Stimulated activated CD4-positive, alpha-beta T cell treated with anti-CD3 and anti-CD28 coated beads, TNF-alpha, amount 100 ng/mL, for 48 hours (primary cell): ENCODE measurements at regions not wholly inside any gene's neighbourhood (a gene's known extent, or its start where the extent isn't known, plus 50 kb on each side); places are given as distances from the start of the nearest gene placed in this dataset.

Experiments
- DNase-seq, 3 donors: peaks; one replicate each; pipeline ENCODE4 v3.0.0-alpha.2; 2020; ENCODE audit warnings: low read depth in 3 of 3

DNA sequence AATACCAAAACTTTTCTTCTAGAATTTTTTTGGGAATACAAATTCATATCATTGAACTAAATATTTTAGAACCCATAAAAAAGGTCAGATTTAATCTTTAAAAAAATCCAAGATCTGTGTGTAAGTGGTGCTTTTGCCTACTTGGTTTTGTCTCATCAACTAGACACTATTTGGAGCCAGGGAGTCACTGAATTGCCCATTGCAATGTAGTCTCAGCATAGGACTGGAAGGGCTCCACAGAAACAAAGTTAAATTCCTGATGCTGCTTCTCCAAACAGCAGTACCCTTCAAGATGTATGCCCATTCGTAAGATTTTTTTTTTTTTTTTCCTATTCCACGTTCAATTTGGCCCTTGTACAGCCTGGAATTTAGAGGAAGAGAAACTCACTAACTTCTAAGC lies 208.0 kb upstream of the MPDZ start:
- no peak for DNase-seq

DNA sequence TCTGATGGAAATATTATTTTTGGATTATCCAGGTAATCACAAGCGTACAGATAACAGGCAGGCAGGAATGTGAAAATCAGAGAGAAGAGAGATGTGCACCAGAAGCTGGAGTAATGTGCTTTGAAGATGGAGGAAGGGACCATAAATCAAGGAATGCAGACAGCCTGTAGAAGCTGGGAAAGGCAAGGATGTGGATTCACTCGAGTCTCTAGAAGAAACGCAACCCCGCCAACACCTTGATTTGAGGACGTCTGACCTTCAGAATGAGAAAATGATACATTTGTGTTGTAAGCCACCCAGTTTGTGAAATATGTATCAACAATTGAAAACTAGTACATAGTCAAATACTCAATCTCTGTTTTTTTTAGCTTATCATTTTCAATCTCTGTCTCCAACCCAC lies 207.6 kb upstream of the MPDZ start:
- DNase-seq, result no peak

DNA sequence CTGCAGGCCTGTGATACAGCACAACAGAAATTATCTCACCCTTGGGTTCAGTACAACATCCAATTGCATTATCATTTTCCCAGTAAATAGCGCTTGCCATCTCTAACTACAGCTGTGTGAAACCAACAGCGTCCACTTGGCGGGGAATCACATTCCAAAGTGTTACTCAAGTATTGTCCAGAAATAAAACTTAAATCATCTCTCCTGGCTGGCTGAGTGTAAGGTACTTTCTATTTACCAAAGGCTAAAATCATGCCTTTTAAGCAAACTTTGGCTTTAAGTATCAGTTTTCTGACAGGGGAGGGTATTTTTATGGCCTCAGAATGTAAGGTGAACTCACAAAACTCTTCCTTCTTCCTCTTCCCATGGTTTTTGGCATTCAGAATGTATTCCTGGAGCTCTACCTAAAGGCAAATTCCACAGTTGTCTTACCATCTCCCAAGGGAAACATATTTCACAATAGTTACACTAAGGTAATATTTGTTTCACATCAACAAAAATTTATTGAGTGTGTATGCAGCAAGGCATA lies 205.6 kb upstream of the MPDZ start:
- no peak for DNase-seq

DNA sequence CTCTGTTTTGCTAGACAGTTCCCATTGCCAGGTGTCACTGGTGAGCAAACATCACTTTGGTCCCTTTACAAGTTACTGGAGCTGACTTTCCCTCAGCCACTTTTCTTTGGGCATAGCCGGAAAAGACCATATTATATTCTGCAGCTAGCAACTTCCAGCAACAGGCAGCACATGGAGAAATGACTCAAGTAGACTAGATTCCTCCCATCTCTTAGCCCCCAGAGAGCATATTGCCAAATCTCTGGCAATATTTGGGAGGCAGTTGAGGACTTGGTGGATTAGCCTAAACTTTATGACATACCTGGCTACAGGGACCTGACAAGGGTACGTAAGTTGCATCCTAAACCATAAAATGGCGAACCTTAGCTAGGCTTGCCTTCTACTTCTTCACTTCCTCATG lies 204.7 kb upstream of the MPDZ start:
- no peak for DNase-seq

DNA sequence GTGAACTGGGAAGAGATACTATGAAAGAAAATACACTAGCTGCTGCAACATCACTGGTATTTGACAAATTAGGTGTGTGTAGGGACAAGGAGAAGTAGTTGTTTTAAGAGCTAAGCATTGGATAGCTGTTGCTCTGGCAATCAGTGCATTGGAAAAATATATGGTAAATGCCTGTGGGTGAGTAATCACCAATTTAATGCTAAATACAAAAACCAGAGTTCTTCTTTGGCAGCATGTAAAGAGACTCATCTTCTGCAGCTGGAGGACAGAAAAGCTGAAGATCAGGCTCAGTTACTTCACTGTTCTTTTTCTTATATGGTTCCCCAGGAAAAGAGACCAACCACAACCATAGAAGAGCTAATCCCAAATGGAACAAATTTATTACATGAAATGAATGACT lies 201.8 kb upstream of the MPDZ start:
- DNase-seq, result no peak

DNA sequence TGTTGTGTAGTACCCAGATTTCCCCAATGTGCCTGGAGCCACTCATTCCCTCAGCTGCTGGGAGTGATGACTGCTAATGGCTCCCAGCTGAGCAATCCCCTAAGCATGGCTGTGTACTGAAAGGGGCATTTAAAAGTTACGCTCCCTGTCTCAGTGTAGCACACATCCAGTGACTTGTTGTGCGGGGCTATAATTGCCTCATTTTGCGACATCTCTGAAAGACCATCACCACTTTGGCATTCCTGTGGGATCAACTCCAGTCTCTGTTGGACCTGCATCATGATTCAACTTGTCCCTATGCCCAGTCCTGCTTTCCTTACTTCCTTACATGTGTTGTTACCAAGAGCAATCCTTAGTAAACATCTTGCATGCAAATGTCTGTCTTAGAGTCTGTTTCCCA lies 201.2 kb upstream of the MPDZ start:
- no peak for DNase-seq

DNA sequence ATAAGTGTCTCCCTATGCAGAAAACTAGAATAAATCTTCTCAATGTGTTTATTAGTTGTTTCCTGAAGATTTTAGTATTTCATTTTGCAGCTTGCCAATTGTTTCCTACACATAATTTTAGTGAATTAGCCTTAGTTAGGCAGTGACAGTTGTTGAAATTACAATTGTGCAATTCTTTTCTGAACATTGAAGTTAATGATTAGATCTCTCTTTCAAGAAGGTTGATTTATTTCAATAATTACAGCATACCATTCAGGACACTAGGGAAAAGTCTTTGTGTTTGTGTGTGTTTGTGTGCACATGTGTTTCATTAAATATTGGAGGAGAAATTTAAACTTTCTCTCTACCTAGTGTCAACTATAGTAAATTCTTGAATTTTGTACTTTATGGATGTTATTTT lies 199.6 kb upstream of the MPDZ start:
- DNase-seq, result no peak

DNA sequence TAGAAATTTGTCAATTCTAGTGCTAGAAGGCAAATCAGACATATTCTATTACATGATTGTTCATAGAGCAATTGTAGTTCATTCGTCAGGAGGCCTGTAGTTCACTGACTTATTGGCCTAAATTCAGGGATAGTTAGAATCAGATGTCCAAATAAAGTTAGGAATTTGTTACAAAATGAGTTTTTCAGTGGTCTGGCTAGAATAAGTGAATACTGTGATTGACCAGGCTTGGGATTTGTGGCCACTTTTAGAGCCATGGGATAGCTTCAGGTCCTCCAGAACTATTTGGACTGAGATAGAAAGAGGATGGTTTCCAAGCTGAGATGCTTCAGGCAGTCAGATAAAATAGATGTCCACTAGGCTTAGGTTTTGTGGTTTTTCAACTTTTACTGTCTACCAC lies 199.1 kb upstream of the MPDZ start:
- DNase-seq, result no peak

DNA sequence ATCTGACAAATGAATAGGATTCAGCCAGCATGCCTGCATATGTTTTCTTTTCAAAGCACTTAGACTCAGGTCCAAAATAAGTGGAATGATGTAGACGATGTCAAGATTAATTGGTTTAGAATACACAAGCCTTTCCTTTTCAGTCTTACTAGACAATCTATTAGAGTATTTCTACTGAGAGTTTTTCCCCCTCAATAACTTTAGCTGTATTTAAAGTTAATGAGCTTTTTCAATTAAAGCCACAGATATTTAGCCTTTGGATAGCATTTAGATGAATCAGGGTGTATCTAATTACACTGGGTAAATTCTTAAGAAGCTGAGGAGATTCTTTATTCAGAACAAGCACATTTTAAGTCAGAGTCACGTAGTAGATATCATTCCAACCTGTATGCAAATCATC lies 198.7 kb upstream of the MPDZ start:
- DNase-seq, result no peak

DNA sequence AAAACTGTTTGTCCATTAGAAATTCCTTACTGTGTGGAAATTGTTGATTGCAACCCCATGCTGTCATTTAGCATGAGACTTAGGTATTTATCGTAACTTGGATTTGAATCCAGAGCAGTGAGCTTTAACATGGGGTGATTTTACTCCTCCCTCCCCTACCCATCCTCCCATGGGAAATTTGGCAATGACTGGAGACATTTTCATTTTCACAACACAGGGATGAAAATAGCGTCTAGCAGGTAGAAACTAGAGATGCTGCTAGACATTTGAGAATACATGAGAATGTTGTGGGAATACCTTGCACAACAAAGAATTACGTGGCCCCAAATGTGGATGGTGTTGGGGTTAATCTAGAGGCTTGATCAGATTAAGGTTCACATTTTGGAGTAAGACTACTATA lies 191.3 kb upstream of the MPDZ start:
- DNase-seq, result no peak

DNA sequence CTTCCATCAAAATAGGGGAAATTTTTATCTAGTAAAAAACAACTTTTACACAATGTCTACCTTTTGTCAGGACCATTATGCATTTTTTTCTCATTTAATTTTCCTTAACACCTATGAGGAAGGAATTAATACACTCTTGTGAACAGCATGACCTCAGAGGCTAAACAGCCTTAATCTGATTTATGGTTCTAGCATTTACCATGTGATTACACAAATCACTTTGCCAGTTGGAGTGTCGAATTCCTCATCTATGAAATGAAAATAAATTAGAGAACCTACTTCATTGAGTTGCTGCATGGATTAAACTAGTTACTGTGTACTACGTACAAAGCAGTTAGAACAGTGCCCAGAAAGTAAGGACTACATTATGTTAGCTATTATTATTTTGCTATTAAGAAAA lies 187.7 kb upstream of the MPDZ start:
- DNase-seq, result no peak

DNA sequence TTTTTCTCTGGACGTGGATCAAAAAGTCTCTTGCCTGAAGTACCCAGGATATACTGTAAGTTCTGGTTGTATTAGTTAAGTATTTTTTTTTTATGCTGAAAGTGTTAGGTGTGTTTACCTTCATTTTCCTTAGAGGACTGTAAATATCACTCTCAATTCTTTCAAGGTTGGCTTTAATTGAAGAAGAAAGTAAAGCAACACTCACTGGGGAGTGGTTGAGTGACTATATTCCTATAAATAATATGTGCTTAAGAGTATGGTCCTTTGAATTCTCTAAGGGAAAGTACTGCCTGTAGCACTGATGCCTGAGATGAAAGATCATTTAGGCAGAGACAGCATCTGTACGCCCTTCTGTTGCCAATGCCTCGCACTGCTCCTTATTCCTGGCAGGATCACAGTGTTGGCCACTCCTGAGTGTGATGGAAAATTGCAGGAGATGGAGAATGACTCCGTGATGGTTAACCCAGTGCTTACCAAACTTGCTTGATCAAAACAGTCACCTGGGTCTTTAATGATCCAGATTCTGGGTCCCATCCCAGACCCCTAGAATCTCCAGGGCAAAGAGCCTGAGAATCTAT lies 182.0 kb upstream of the MPDZ start:
- DNase-seq, result no peak

DNA sequence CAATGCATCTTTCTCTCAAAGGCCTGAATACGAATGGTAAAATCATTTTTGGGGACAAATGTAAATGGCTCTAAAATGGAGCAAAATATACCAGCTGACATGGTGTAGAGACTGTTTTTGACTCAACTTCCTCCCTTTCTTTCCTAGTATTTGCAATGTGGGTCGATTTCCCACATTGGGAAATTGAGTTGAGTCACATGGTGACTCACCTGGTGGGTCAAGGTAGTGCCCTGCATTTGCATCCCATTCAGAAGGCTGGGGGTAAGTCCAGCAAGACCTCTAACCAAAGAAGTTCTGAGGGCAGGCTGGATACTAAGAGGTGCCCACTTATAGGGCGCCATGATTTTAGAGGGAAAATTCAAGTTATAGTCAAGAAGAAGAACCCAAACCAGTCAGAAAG lies 179.6 kb upstream of the MPDZ start:
- no peak for DNase-seq

DNA sequence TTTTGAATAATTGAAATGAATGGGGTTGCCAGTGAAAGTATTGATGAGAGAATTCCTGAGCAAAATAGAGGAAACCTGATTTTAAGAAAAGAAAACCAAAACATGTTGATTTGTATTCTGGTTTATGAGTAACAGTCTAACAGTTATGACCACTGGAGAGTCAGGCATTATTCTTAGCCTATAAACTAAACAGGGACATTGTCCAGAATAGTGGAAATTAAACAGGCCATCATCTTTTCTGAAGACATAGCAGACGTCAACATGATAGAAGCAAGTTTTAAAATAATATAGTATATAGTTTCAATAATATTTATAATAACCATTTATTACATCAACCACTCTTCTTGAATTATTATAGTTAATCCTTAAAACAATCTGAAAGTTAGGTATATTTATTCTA lies 178.3 kb upstream of the MPDZ start:
- DNase-seq, result no peak

DNA sequence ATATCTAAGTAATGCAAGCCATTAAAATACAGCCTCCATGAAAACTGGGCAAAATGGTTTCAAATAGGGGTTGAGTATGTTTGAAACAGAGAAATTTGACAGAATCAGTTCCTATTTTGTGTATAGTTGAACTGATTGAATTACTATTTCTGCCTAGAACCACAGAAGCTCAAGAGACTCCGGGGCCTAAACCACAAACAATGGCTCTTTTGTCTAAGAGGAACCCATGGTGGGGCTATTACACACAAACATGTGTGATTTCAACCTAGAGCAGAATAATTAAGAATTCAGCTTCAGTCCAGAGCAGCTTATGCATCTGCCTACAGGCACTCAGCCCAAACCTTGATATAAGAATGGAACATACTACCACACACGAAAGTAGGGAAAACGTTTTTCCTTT lies 171.2 kb upstream of the MPDZ start:
- no peak for DNase-seq

DNA sequence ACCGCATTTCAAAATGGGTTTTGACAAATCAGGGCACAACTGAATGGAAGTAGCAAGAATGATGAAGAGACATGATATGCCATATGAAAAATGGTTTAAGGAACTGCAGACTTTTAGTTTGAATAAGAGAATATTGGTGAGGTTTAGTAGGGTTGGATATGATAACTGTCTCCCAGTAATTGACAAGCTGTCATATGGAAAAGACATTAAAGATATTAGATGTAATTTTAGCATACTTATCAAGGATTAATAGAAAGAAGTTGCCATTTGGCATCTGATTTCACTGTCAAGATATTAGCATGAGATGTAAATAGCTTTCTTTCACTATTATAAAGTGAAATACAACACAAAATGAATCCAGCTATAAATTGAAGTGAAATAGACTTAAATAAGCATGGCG lies 169.0 kb upstream of the MPDZ start:
- DNase-seq, result no peak

DNA sequence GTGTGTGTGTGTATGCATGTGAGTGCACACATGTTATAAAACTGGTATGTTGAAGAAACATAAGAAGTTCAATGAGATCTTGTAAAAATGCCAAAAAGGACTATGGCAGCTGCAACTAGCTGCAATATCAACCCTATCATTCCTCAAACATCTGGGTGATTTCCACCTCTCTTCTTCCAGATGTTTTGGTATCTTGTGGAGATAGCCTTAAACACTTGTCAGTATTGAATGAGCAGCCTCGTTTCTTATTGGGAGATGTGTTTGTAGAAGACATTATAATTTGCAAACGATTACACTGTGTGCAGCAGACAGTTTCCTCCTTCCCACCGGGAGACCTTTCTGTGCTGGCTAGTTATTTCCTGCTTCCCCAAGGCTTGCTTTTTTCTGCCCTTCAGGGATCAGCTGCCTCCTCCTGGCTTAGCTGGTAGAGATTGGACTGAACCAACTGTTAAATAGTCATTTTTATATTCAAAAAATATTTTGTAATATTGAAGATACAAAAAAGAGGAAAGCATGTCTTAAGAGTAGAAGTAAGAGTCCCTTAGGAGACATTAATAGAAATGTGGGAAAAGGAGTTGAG lies 168.4 kb upstream of the MPDZ start:
- no peak for DNase-seq

DNA sequence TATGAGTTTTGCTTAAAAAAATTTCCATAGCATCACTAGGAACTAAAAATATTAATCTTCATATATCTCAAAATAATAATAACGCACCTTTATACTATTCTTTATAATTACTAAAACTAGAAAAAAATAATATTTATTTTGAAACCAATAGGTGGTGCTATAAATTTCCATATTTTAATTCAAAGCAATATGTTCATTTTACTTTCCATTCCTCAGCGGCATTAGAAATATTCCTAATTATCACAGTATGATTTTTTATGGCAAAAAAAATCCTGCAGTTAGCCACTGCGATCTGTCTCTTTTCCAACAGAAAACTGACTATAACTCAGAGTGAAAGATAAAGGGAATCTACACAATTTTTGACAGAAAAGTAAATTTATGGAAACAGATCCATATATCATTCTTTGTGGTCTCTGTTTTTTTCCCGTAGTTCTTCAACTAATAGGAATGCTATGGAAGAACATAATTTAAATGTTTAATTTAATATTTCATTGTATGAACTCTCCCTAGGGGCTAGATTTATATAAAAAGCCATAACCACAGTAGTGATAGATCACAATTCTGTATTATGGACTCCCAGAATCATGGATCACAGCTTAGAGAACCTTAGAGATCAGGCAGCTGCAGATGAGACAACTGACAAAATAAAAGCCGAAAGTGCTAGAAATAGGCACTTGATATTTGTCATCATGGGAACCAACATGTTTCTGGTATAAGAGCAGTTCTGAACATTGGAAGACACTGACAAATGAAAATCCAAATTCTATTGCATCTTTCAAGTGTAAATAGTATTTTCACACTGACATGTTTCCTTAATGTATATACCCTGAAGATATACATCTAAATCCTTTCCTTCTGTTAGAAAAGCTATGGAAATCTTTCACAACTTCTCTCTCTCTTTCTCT lies 167.7 kb upstream of the MPDZ start:
- DNase-seq, result no peak

DNA sequence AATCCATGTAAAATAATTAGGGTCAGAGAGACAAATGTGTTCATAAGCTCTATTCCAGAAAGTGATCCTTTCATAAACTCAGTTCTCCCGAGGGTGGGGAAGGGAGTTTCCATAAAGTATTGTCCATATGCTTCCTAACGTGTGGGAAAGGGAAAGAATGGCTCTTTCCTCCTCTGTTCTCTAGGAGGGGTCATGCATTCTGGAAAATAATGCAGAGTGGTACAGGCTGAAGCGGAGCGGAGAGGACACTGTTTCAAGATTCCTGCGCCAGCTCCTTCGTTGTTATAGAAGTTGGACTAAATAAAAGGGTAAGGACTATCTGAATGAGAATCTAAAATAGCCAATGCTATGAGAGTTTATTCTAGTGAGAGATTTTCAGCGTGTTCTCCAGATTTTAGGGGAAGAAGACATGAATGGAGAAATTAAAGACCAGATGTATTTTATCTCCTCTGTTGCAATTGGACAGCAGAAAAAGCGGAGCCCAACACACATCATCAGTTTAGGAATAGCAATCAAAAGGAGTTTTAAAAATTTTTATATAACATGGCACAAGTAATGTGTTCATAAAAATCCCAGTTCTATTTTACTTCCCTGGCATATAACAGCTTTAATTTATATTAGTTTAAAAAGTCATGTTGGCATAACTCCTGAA lies 166.9 kb upstream of the MPDZ start:
- DNase-seq, result no peak

DNA sequence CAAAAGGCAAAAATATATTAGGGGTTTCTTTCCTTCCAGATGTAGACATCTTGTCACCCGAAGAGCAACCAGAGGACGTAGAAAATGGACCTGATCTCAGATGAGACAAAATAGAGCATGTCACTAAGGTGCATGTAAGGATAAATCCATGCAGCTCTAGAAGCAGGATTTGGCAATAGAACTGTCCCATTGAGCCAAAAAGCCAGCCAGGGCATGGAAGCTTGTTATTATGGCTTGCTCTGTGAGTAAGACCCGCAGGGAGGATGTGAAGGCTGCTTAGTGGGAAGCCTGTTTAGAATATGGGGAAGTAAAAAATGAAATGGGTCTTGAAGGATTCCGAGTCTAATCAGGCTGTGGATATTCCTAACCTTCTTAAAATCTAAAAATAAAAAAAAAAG lies 165.6 kb upstream of the MPDZ start:
- no peak for DNase-seq

DNA sequence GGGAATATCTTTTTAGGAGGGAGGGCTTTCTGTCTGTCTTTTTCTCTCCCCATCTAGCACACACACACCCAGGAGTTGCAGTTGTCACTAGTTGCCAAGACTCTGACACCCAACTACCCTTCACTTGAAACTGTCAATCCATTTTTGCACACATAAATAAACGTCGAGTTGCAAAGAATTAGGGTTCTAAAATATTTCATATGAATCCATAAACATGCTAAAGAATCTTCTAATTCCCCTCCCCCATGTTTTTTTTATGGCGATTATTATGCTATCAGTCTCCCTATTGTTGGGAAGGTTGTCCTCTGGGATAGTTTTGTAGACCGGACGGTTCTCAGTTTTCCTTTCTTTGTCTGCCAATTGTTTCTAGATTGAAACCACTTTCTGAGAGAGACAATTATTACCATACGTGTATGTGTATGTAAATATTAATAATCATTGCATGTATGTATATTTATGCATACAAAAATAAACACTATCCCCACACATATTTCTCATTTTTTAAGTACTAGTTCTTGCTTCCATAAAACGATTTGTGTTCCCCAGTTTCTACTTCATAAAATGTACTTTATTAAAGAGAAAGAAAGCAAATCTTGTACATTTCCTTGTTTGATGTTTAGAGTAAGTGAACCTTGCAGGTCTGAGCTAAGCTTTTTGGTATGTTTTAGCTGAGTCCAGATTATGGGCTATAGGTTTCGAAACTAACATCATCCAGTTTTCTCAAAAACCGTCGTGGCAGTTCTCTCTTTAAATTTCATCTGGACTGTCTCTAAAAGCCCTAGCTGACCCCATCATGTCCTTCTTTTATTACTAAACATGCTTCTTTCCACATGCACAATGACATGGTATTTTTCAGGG lies 165.0 kb upstream of the MPDZ start:
- no peak for DNase-seq
